Subcutaneous abdominal adipose tissue (tissue), 5 donors: ENCODE measurements at regions not wholly inside any gene's neighbourhood (a gene's known extent, or its start where the extent isn't known, plus 50 kb on each side); places are given as distances from the start of the nearest gene placed in this dataset.

Experiments used
- H3K27ac ChIP-seq: one replicate; pipeline ENCODE4 v1.7.0; 2013; ENCODE audit warnings: low read depth, mild to moderate bottlenecking, inconsistent platforms, low read length, moderate library complexity
- H3K27me3 ChIP-seq, 5 donors: one replicate each; pipeline ENCODE4 v1.7.0; 2013; ENCODE audit warnings: low read length in 5 of 5, inconsistent platforms in 1 of 5; ENCODE audit not compliant: control insufficient read depth in 5 of 5, insufficient read depth in 4 of 5
- H3K36me3 ChIP-seq, 5 donors: one replicate each; pipeline ENCODE4 v1.7.0; 2013; ENCODE audit warnings: low read length in 5 of 5; ENCODE audit not compliant: control insufficient read depth in 5 of 5, insufficient read depth in 5 of 5
- H3K4me1 ChIP-seq, 5 donors: one replicate each; pipeline ENCODE4 v1.7.0; 2013; ENCODE audit warnings: low read length in 5 of 5, mild to moderate bottlenecking in 3 of 5, moderate library complexity in 1 of 5; ENCODE audit not compliant: control insufficient read depth in 5 of 5, insufficient read depth in 5 of 5
- H3K4me3 ChIP-seq, 5 donors: one replicate each; pipeline ENCODE4 v1.7.0; 2013; ENCODE audit warnings: low read length in 5 of 5, low read depth in 1 of 5
- H3K9ac ChIP-seq, 5 donors: one replicate each; pipeline ENCODE4 v1.7.0; 2013; ENCODE audit warnings: low read length in 5 of 5, mild to moderate bottlenecking in 4 of 5, moderate library complexity in 3 of 5
- H3K9me3 ChIP-seq, 5 donors: one replicate each; pipeline ENCODE4 v1.7.0; 2013; ENCODE audit warnings: low read length in 5 of 5; ENCODE audit not compliant: control insufficient read depth in 5 of 5
- donor health status: healthy.
- donor health status: healthy.
- donor health status: healthy.
- donor health status: healthy.
- donor health status: healthy.

DNA sequence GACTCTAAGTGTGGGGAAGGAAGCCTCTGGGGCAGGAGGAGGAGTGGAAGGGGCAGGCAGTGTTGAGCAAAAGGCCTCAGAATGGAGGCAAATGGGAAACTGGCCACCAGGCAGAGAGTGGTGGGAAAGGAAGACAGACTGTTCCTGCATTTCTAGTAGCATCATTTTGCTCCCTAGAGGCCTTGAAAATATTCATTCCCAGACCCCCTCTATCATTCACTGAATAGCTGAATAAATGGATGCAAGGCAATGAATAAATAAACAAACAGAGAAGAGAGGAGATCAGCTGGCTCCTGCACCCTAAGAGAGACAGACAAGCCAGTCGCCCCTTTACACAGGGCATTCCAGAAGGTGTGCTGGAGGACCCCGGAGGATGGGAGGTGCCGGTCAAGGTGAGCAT is 511.9 kb downstream of the BCOR start:
- Histone ChIP-seq H3K27ac (no peak overlapping the region), H3K4me1 (peaks cover 0 to 5% (median 0%) of the 10 kb centered on the region in 5 donors), H3K9me3 (peaks cover 0 to 11% (median 8%) of the 10 kb centered on the region in 5 donors), H3K4me3 (no peak overlapping the region), H3K36me3 (no peaks in the 10 kb centered on the region), H3K9ac (no peak overlapping the region), H3K27me3 (peaks cover under 1 to 25% (median 14%) of the 10 kb centered on the region in 5 donors)

DNA sequence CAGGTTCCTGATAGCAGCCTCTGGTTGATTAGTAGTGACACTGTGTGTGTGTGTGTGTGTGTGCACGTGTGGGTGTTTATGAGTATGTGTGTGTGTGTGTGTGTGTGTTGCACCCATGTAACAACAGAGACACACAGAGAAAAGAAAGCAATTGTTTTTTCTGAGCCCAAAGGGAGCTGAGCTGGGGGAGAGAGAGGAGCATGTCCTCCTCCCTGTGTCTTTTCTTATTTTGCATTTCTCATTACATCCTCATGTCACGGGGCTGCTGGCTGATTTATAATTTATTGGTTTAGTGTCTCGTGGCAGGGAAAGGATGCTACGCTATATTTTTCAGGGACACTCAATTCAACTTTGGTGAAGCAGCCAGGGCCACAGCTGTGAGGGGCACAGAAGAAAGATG is 511.4 kb downstream of the BCOR start:
- Histone ChIP-seq H3K36me3 (no peaks in the 10 kb centered on the region), H3K4me3 (no peak overlapping the region), H3K9me3 (peaks cover 0 to 12% (median 8%) of the 10 kb centered on the region in 5 donors), H3K27me3 (peaks cover 0 to 21% (median 16%) of the 10 kb centered on the region in 5 donors), H3K27ac (no peak overlapping the region), H3K9ac (no peak overlapping the region), H3K4me1 (peaks cover 0 to 5% (median 0%) of the 10 kb centered on the region in 5 donors)

GRCh38 chrX:39591099-39591498 is 506.7 kb downstream of the BCOR start:
- Histone ChIP-seq H3K27me3 (peaks cover 0 to 18% (median 14%) of the 10 kb centered on the region in 5 donors), H3K9ac (no peak overlapping the region), H3K4me1 (no peaks in the 10 kb centered on the region), H3K27ac (no peak overlapping the region), H3K36me3 (no peaks in the 10 kb centered on the region), H3K4me3 (no peak overlapping the region), H3K9me3 (peaks cover 0 to 3% (median 0%) of the 10 kb centered on the region in 5 donors)

GRCh38 chrX:39592776-39593175 is 505.0 kb downstream of the BCOR start:
- no peaks in the 10 kb centered on the region for H3K4me1 ChIP-seq
- no peaks in the 10 kb centered on the region for H3K36me3 ChIP-seq
- H3K9ac ChIP-seq = no peak overlapping the region
- no peak overlapping the region for H3K27ac ChIP-seq
- H3K4me3 ChIP-seq = no peak overlapping the region
- peaks cover 0 to 12% (median 8%) of the 10 kb centered on the region in 5 donors for H3K27me3 ChIP-seq
- H3K9me3 ChIP-seq = peaks cover 0 to 3% (median 0%) of the 10 kb centered on the region in 5 donors

GRCh38 chrX:39595977-39596376 is 501.8 kb downstream of the BCOR start:
- Histone ChIP-seq H3K9me3 (peaks cover 0 to 2% (median 0%) of the 10 kb centered on the region in 5 donors), H3K27me3 (peaks cover 0 to 20% (median 11%) of the 10 kb centered on the region in 5 donors), H3K27ac (no peak overlapping the region), H3K36me3 (no peaks in the 10 kb centered on the region), H3K4me1 (no peaks in the 10 kb centered on the region), H3K9ac (no peak overlapping the region), H3K4me3 (no peak overlapping the region)

- H3K4me1 ChIP-seq = no peaks in the 10 kb centered on the region
- no peak overlapping the region for H3K9ac ChIP-seq
- H3K27me3 ChIP-seq = peaks cover 0 to 20% (median 9%) of the 10 kb centered on the region in 5 donors
- H3K9me3 ChIP-seq = no peaks in the 10 kb centered on the region
- no peak overlapping the region for H3K27ac ChIP-seq
- no peak overlapping the region for H3K4me3 ChIP-seq
- H3K36me3 ChIP-seq = no peaks in the 10 kb centered on the region
Observed at GRCh38 chrX:39596437-39596836, 501.3 kb downstream of the BCOR start.

DNA sequence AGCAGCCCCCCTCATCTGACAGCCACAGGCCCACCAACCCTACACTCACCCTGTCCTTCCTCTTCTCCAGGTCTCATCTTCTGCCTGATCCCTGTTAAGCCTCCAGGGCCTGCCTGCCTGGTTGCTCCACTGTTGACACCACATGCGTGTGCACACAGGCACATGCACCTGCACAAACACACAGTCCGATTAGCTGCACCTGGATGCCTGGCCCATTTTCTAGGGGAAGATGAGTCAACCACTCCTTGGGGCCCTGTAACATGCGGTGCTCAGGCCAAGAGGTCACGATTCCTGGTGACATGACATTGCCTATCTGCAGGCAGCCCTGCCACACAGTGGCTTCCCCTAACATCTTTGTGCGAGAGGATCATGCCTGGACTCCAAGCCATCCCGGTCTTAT is 498.4 kb downstream of the BCOR start:
- Histone ChIP-seq H3K4me1 (peaks cover 0 to 8% (median 0%) of the 10 kb centered on the region in 5 donors), H3K9me3 (no peaks in the 10 kb centered on the region), H3K9ac (no peak overlapping the region), H3K36me3 (no peaks in the 10 kb centered on the region), H3K4me3 (no peak overlapping the region), H3K27me3 (peaks cover 0 to 20% (median 16%) of the 10 kb centered on the region in 5 donors), H3K27ac (no peak overlapping the region)

- Histone ChIP-seq H3K4me1 (peaks cover 0 to 8% (median 0%) of the 10 kb centered on the region in 5 donors), H3K27me3 (peaks cover 0 to 20% (median 15%) of the 10 kb centered on the region in 5 donors), H3K9me3 (no peaks in the 10 kb centered on the region), H3K36me3 (no peaks in the 10 kb centered on the region), H3K4me3 (no peak overlapping the region), H3K9ac (no peak overlapping the region), H3K27ac (no peak overlapping the region)
Observed at GRCh38 chrX:39600222-39600621, 497.5 kb downstream of the BCOR start.

DNA sequence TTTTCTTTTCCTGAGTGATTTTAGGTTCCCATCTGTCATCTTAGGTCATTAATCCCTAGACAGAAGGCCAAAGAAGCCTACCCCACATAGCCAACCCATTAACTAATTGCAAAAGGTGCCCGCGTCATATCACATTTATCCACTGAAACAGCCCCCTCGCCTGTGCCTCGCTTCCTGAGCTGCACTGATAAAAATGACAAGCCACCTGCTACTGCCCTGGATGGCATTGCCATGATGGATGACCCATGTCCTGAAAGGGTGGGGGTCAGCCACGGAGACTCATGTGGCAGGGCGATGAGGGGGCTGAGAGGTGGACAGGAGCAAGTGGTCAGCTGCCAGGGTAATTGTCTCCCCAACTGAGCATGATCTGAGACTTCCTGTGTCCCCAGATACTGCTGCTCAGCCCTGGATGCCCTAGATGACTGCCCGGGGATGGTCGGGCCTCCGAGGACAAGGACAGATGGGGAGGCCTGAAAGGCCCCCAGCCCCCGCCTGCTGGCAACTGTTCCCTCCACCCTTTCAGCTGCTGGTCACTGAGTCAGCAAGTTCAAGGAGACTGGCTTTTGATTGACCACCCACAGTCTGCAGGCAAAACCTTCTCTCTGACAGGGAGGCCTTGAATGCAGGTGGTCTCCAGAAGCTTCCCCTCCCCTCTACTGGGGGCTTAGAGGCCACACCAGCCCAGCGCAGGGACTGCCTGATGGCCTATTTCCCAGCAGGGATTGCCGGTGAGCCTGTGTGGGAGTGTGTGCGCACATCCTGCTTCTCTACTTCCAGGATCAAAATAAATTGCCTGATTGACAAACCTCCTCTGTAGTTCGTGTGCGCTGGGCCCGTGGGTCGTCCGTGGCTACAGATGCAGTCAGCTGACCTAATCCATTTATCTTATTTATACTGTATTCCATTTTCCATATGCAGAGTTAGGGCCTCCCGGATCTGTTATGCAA is 496.3 kb downstream of the BCOR start:
- no peak overlapping the region for H3K27ac ChIP-seq
- H3K9ac ChIP-seq = no peak overlapping the region
- peaks cover 0 to 20% (median 16%) of the 10 kb centered on the region in 5 donors for H3K27me3 ChIP-seq
- no peak overlapping the region for H3K4me3 ChIP-seq
- peaks cover 0 to 8% (median 0%) of the 10 kb centered on the region in 5 donors for H3K4me1 ChIP-seq
- peaks cover 0 to 6% (median 2%) of the 10 kb centered on the region in 5 donors for H3K9me3 ChIP-seq
- H3K36me3 ChIP-seq = no peaks in the 10 kb centered on the region

GRCh38 chrX:39602195-39602594 is 495.6 kb downstream of the BCOR start:
- Histone ChIP-seq H3K4me1 (peaks cover 0 to 8% (median 0%) of the 10 kb centered on the region in 5 donors), H3K36me3 (no peaks in the 10 kb centered on the region), H3K27ac (no peak overlapping the region), H3K4me3 (no peak overlapping the region), H3K9me3 (peaks cover 4 to 11% (median 8%) of the 10 kb centered on the region in 5 donors), H3K9ac (no peak overlapping the region), H3K27me3 (peaks cover 0 to 20% (median 16%) of the 10 kb centered on the region in 5 donors)
